Fibroblast of skin of right biceps (primary cell): ENCODE measurements at regions not wholly inside any gene's neighbourhood (a gene's known extent, or its start where the extent isn't known, plus 50 kb on each side); places are given as distances from the start of the nearest gene placed in this dataset.
"Not testable (repeated sequence)": the region's sequence is repeated elsewhere in the genome, so short reads cannot be mapped to it uniquely, and the experiment has no call there.

Source experiments
- DNase-seq: peaks from one replicate; pipeline ENCODE4 v3.0.0-alpha.2; 2013

- no peak for DNase-seq
Measured at GRCh38 chr1:166307261-166308188, 140.7 kb upstream of the FAM78B start.

- DNase-seq, result not testable (repeated sequence)
Measured at GRCh38 chr1:166316306-166316705, 149.5 kb upstream of the FAM78B start.

DNA sequence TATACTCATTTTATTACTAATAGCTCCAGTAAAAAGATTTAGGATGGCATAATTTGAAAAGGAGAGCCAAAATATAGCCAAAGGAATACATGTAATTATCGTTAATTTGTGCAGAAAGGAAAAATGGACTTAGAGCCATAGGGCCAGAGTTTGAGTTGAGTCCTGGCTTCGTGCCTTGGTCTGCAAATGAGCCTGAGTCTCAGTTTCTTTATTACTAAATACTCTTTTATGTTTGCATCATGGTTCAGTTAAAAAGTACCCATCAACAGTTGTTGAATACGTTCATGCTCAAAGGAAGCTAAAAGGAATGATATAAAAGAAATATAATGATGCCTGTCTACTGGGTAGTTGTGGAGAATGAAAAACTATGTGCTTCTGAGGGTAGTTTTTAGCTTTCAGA, 155.7 kb upstream of the FAM78B start:
- DNase-seq, result no peak

GRCh38 chr1:166327886-166328285, 161.1 kb upstream of the FAM78B start:
- DNase-seq, result no peak

- no peak for DNase-seq
Measured at GRCh38 chr1:166328956-166329355, 162.2 kb upstream of the FAM78B start.

- no peak for DNase-seq
Measured at GRCh38 chr1:166330096-166330495, 163.3 kb upstream of the FAM78B start.

DNA sequence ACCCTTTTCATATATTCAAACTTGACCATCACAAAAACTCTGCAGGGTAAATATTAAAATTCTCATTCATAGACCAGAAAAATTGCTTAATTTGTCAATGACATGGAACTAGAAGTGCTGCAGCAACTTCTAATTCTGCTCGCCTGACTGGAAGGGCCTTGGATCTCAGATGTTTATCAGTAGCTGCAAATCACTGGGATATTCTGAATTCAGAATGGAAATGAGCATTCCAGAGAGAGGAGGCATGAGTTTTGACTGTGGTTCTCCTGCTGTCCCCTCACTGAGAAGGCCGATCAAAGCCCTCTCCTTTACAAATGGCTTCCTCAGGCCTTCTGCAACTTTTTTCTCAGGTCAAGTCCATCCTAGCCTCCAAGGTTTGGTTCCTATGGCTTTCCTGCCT, 171.3 kb upstream of the FAM78B start:
- no peak for DNase-seq

- DNase-seq, result no peak
Measured at GRCh38 chr1:166340709-166341108, 173.9 kb upstream of the FAM78B start.

GRCh38 chr1:166343276-166343675, 176.5 kb upstream of the FAM78B start:
- DNase-seq, result no peak

GRCh38 chr1:166350490-166350889, 183.7 kb upstream of the FAM78B start:
- DNase-seq, result no peak

DNA sequence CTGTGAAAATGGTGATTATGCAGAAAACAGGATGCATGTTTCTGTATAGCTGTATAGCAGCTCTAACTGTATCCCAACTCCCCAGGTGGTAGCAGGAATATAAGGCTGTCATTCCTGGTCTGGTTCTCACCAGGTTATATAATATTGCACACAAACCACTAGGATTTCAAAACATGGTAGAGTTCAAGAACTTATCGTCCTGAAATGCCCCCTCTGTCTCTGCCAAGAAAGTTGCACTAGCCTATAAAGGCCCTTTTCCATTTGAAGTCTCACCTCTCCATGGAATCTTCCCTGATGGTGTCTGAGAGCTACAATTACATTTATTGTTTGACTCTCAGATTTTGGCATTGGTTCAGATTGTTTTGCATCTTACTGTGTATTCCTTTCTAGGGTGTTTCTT, 184.9 kb upstream of the FAM78B start:
- DNase-seq, result no peak

- no peak for DNase-seq
Measured at GRCh38 chr1:166353213-166353612, 186.4 kb upstream of the FAM78B start.

DNA sequence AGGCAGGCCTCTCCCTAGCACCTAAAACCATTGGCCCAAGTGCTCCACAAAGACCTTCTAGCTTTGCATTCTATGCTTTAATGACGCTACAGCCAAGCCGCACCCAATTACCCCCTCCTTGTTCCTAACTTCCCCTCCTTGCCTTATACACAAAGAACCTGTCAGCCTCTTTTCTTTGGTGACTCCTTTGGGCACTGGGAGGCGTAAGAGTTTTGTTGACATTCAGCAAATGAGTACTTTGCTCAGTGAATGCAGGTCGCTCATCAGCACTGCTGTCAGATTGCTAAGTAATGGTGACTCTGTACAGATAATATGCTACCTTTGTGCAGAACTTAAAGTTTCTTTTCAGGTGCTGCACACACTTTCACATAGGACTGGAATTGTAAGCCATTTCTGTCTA, 187.6 kb upstream of the FAM78B start:
- DNase-seq, result no peak

GRCh38 chr1:166365081-166365480, 198.3 kb upstream of the FAM78B start:
- no peak for DNase-seq

GRCh38 chr1:166368030-166368429, 201.2 kb upstream of the FAM78B start:
- no peak for DNase-seq

GRCh38 chr1:166377896-166378295, 211.1 kb upstream of the FAM78B start:
- DNase-seq, result no peak

DNA sequence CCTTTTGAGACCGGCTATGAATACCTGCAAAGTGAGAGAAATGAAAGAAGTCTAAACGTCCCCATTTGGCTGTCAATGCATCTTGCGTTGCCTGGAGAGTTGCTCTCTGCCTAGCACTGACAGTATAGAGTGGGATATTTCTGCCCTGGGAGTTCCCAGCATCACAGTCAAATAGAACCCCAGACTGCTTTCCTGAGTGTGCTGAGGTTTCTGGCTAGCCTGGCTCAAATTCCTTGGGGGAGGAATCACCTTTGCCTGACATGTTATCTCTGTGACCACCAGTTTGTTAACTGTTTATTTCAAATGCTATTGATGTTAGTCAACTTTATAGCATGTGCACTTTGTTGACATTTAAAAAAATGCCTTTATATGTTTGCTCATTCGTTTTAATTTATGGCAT, 212.0 kb upstream of the FAM78B start:
- no peak for DNase-seq

DNA sequence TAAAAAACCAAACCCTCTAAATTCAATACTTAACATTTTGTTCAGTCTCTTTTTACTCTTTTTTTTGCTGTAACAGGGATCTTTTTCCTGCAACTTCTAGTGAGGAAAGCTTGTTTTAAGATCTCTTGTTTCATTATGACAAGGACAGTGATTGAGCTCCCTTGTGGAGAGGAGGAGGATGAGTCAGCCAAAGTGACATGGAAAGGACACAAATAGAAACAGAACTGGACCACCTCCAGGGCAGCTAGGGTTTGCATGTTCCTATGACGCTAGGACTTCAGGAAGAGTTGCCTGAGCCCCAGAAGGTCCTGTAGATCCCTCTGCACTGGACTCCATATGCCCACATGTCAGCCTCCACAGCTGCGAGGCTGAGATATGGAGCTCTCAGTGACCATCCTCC, 212.6 kb upstream of the FAM78B start:
- no peak for DNase-seq

DNA sequence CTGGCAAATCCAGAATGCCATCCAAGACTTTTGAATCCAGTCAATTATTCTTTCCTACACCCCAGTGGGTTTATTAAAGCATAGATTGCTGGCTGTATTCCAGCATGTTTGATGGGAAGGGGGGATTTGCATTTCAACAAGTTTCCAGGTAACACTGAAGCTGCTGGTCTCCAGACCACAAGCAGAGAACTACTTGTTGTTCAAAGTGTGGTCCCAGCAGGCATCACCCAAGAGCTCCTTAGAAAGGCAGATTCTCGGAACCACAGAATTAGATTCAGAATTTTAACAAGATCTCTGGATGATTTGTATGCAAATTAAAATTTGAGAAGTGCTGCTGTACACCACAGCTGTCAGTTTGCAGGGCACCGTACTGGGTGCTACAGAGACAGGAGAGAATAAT, 216.3 kb upstream of the FAM78B start:
- no peak for DNase-seq

- DNase-seq, result no peak
Measured at GRCh38 chr1:166383635-166384346, 217.0 kb upstream of the FAM78B start.

- DNase-seq, result no peak
Measured at GRCh38 chr1:166384948-166385347, 218.1 kb upstream of the FAM78B start.

DNA sequence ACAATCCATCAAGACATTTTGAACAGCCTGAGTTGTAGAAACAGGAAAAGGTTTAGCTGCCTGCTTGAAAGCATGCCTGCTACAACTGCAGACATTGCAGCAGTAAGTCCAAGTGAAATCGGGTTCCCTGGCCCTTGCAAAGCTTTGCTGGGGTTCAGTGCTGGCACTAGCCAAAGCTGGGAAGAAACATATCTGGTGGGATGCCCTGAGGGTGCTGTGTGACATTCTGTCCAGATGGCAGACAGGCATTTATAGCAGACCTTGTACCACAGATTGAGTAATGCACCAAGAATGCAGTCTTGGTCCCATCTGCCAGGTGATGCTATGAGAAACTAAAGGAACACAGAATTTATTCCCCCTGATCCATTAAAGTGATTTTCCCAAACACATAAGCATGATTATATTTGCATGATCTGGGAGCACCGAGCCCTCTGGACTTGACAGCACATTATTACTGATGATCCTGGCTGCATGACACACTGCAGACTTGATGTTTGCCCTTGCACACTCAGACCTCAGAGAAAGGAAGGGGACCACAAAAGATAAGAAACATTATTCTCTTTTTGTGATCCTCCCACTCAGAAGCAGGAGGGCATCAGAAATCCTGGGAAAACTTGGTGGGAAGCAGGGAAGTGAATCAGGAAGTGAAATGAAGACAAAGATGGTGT, 223.7 kb upstream of the FAM78B start:
- DNase-seq, result no peak

- DNase-seq, result no peak
Measured at GRCh38 chr1:166391279-166392066, 224.7 kb upstream of the FAM78B start.
